HG03354 (cell line): ENCODE measurements at regions not wholly inside any gene's neighbourhood (a gene's known extent, or its start where the extent isn't known, plus 50 kb on each side); places are given as distances from the start of the nearest gene placed in this dataset.

Experiments
- ATAC-seq: cut with Tn5 transposase; IDR thresholded peaks from one replicate; pipeline ENCODE4 v1.9.1; 2021; ENCODE audit warnings: mild to moderate bottlenecking; ENCODE audit not compliant: unreplicated experiment, poor library complexity, severe bottlenecking

GRCh38 chr1:5244631-5245285, 590.3 kb downstream of the AJAP1 start:
- ATAC-seq, result no peak

GRCh38 chr1:5242850-5243249, 588.4 kb downstream of the AJAP1 start:
- no peak for ATAC-seq

GRCh38 chr1:5239911-5240310, 585.5 kb downstream of the AJAP1 start:
- ATAC-seq, result no peak

- no peak for ATAC-seq
Observed at GRCh38 chr1:5238351-5239130, 584.1 kb downstream of the AJAP1 start.

DNA sequence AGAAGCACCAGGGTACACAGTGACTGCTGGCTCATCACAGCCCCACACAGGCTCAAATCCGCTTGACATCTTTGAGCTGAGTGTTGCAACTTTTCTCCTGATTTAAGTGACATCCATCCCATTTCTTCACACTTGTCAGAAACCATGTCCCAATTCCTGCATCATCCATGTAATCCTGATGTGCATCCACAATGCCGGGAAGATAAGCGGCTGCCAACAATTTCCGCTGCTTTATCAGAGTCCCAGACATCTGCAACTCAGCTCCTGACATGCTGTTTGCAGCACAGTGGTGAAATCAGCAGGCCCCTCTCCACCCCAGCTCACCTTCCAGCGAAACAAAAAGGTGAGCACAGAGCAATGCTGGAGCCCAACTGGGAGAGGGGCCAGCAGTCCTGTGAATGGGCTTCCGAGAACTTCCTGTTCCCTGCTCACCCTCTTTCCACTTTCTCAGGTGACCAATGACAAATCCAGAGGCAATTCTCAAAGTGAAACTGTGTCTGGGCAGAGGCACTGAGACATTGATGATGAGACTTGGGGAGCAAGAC, 581.0 kb downstream of the AJAP1 start:
- ATAC-seq, result no peak

DNA sequence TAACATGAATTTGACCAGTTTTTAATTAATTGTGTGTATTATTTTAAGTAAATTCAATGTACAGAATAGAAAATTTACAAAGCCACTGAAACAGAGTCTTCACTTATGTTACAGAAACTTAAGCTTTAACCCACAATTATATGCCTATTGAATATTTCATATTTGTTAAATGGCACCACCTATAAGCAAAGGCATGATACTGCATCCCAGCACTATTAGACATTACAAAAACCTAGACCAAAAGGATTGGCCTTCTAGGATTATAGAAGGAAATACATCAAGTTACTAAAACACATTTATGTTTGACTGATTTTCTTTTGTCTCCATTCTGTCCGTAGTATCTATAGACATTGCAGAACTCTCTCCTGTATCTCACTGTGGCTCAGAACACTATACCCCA, 578.1 kb downstream of the AJAP1 start:
- ATAC-seq, result no peak

DNA sequence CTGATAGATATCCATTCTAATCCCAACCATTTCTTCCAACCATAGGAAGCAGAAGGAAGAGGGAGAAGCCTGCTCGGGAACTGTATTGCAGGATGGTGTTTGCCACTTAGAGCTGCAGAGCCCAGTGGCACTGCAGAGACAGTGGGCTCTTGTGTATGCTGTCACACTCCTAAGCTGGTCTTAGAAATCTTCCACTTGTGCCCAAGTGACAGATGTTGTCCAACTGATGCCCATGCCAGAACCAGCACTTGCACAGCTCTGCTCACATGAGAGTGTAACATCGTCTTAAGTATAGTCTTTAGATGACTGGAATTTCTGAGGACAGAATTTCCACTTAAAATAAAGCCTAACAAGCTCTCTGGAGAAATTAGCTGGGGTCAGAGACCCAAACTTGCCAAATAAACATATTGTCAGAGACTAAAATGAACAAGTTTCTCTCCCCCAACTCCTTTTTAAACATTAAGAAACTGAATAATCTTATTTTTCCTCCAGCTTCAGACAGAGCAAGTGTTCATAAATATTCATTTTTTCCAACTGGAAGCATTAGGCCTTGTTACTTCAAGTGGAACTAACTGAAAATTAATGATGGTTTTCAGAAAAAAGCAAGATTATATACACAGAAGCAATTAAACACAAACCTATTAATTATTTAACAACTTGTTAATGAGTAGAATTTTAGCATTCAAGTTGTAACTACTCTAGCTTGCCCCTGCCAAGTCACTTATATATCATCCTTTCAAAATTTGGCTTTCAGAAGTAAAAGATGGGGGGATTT, 577.3 kb downstream of the AJAP1 start:
- no peak for ATAC-seq

DNA sequence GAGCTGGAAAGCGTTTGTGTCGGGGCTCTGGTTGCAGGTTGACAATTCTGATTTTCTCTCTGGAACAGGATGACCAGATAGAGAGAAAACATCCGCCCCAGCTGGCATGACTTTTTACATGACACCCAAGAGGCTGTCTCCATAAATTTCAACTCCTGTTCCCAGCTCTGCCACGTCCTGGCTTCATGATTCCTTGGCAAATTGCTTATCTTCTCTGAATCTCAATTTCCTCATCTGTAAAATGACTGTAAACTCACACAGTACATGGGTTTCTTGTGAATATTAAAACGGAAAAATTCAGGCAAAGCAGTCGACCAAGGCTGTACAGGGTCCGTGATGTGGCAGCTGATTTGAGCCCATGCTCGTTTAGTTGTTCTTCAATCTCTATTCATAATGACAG, 572.7 kb downstream of the AJAP1 start:
- ATAC-seq, result no peak

DNA sequence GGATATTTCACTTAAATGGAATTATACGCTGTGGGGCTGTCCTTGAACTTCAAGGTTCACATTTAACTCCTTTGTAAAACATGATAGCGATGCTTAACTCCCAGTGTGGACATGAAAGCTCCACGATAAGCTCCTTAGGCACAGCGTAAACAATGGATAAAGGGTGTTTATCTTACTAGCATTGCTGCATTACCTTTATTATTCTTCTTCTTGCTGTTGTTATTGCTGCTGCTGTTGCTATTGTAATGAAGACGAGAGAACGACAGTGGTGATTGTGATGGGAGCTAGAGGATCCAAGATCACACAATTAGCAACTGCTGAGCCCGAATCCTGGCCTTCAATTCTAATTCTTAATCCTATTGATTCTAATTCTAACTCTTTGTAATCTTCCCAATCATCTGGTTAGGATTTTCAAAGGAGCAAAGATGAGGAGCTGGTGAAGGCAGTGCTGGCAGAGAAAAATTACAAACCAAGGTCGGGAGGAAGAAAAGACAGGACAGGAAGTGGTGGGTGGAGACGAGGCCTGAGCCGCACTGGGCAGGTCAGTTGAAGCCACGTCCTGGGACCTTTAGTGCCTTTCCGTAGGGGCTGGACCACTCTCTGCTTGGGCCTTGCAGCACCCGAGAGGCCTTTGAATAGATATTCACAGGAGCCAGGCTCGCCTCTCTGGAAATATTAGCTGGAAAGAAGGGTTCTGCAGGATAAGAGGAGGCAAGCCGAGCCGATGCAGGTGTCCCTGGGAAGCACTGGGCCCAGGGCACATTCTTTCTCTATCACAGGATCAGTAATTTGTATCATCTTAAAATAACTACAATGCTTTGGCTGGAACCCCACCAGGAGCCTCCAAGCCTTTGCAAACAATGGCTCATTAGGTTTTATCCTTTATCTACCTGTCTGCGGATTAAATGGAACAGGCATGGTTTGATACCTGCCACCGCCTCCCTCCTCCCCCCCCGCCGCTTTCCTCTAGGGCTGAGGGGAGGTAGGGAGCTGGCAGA, 571.6 kb downstream of the AJAP1 start:
- no peak for ATAC-seq

GRCh38 chr1:5223206-5223605, 568.8 kb downstream of the AJAP1 start:
- ATAC-seq, result no peak

DNA sequence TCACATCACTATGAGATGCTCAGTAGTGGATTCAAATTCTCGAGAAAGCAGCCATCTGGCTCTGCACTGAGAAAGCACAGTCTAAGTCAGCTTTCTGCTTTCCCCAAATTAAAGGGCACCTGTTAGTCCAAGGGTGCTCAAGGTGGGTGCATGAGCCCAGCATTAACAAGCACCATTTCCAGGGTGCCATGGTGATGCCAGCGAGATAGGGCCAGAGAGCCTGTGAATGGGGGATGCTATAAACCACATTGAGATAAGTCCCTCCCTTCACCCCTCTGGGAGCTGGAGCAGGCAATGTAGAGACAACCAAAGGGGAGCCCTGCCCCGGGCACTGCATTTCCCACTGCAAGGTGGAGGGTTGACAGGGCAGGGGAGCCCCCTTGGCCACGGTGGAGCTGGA, 568.2 kb downstream of the AJAP1 start:
- no peak for ATAC-seq

DNA sequence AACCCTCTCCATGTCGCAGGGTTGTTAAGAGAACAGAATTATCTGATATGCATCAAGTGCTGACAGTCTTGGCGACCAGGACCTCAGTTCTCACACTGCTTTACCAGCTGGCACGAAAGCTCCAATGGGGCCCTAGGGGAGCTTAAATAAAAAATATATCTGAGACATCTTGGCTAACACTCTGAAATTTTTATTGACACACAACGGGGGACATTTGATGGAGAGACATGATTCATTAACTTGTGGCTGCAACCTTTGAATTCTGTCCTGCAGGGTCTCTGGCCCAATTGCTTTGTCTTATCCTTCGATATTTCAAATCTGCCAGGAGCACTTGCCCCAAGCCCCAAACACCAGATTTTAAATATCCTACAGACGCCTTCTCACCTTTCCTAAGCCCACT, 567.0 kb downstream of the AJAP1 start:
- no peak for ATAC-seq

GRCh38 chr1:5220821-5221220, 566.4 kb downstream of the AJAP1 start:
- ATAC-seq, result no peak

DNA sequence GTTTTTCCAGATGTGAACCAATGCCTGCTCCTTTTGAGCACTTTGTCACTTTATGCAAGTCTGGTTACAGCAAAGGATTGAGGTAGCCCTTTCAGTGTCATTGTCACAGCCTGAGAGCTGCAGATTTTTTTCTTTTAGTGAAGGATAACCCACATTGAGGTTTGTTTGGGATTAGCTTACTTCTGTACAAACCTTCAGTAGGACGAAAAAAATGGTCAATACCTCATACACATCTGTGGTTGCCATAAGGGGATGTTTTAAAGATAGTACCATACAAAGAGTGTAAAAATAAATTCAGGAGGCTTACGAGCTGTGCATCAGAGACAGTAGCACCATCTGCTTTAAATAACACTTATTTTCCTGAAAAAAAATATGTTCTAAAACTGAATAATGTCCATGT, 566.0 kb downstream of the AJAP1 start:
- no peak for ATAC-seq

DNA sequence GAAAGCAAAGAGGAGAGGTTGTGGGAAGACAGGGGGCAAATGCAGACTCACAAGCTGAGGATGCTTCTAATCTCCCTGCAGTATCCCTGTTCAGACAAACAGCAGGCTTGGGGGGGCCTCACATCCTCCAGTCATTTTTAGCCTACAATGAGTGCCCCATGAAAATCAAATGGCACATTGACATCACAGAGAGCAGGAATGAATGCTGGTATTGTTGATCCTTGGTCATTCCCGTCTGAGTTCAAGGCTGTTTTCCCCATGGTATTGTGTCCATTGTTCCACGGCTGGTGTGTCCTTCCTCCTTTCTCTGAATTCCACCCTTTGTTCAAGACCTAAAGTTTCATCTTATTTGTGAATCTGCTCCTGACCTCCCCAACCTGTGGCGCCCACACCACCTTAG, 545.6 kb downstream of the AJAP1 start:
- no peak for ATAC-seq

- ATAC-seq, result no peak
Observed at GRCh38 chr1:5198328-5198727, 543.9 kb downstream of the AJAP1 start.

- ATAC-seq, result no peak
Observed at GRCh38 chr1:5191470-5191869, 537.1 kb downstream of the AJAP1 start.

DNA sequence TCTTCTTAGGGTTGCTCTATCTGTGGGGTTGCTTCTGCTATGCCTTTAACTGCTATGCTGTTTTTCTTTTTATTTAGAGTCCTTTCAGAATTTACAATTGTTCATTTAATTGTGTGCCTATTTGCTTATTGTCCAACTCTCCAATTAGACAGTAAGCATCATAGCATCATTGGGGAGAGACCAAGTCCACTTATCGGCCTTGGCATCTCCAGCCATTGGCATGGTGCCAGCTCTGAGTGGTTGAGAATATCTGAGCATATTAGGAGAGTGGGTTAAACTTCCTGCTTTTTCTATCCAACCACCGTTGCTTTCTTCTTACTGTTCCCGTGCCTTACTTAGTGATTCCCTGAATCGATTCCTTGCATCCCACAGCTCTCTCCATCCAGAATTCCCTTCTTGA, 535.0 kb downstream of the AJAP1 start:
- no peak for ATAC-seq

GRCh38 chr1:5165762-5166161, 511.4 kb downstream of the AJAP1 start:
- no peak for ATAC-seq
